ENCODE measurements at regions not wholly inside any gene's neighbourhood (a gene's known extent, or its start where the extent isn't known, plus 50 kb on each side); places are given as distances from the start of the nearest gene placed in this dataset.
A peak's percentile ranks its signal among the peaks of the same experiment; 100 is the strongest.

GRCh38 chr4:123666486-123666885, 269.9 kb downstream of the SPRY1 start:
- DNase-seq (ENCODE audit: low read depth): no peak
- H3K4me3 ChIP-seq (ENCODE audit: low read depth, low read length): no peak overlapping the region
- TF ChIP-seq CTCF (IDR thresholded peaks at IDR 0.05; ENCODE audit: insufficient read depth, low read length, poor library complexity, severe bottlenecking): no peak
- H3K36me3 ChIP-seq (ENCODE audit: control insufficient read depth, insufficient read depth, low read length): no peaks in the 10 kb centered on the region
- H3K27me3 ChIP-seq (ENCODE audit: control insufficient read depth, insufficient read depth, low read length): no peaks in the 10 kb centered on the region

- no peak for DNase-seq (ENCODE audit: low read depth)
- H3K36me3 ChIP-seq (ENCODE audit: control insufficient read depth, insufficient read depth, low read length): no peaks in the 10 kb centered on the region
- no peak for TF ChIP-seq CTCF (IDR thresholded peaks at IDR 0.05; ENCODE audit: insufficient read depth, low read length, poor library complexity, severe bottlenecking)
- H3K27me3 ChIP-seq (ENCODE audit: control insufficient read depth, insufficient read depth, low read length): no peaks in the 10 kb centered on the region
- no peak overlapping the region for H3K4me3 ChIP-seq (ENCODE audit: low read depth, low read length)
These were observed 270.9 kb downstream of the SPRY1 start for GRCh38 chr4:123667496-123667895.

- H3K4me3 ChIP-seq (ENCODE audit: low read depth, low read length): no peak overlapping the region
- no peaks in the 10 kb centered on the region for H3K36me3 ChIP-seq (ENCODE audit: control insufficient read depth, insufficient read depth, low read length)
- DNase-seq (ENCODE audit: low read depth): no peak
- no peaks in the 10 kb centered on the region for H3K27me3 ChIP-seq (ENCODE audit: control insufficient read depth, insufficient read depth, low read length)
- no peak for TF ChIP-seq CTCF (IDR thresholded peaks at IDR 0.05; ENCODE audit: insufficient read depth, low read length, poor library complexity, severe bottlenecking)
These were observed 271.4 kb downstream of the SPRY1 start for GRCh38 chr4:123667991-123668390.

- TF ChIP-seq CTCF (IDR thresholded peaks at IDR 0.05; ENCODE audit: insufficient read depth, low read length, poor library complexity, severe bottlenecking): no peak
- H3K4me3 ChIP-seq (ENCODE audit: low read depth, low read length): no peak overlapping the region
- H3K36me3 ChIP-seq (ENCODE audit: control insufficient read depth, insufficient read depth, low read length): no peaks in the 10 kb centered on the region
- DNase-seq (ENCODE audit: low read depth): no peak
- H3K27me3 ChIP-seq (ENCODE audit: control insufficient read depth, insufficient read depth, low read length): no peaks in the 10 kb centered on the region
These were observed 275.2 kb downstream of the SPRY1 start for GRCh38 chr4:123671636-123672404.

- Histone ChIP-seq H3K36me3 (ENCODE audit: control insufficient read depth, insufficient read depth, low read length) (no peaks in the 10 kb centered on the region), H3K4me3 (ENCODE audit: low read depth, low read length) (no peak overlapping the region), H3K27me3 (ENCODE audit: control insufficient read depth, insufficient read depth, low read length) (no peaks in the 10 kb centered on the region)
- no peak for TF ChIP-seq CTCF (IDR thresholded peaks at IDR 0.05; ENCODE audit: insufficient read depth, low read length, poor library complexity, severe bottlenecking)
- peak; percentile 67 for DNase-seq (ENCODE audit: low read depth)
These were observed 276.4 kb downstream of the SPRY1 start for GRCh38 chr4:123672987-123673386.

GRCh38 chr4:123673971-123674370, 277.4 kb downstream of the SPRY1 start:
- TF ChIP-seq CTCF (IDR thresholded peaks at IDR 0.05; ENCODE audit: insufficient read depth, low read length, poor library complexity, severe bottlenecking): no peak
- H3K4me3 ChIP-seq (ENCODE audit: low read depth, low read length): no peak overlapping the region
- peak; percentile 70 for DNase-seq (ENCODE audit: low read depth)
- no peaks in the 10 kb centered on the region for H3K27me3 ChIP-seq (ENCODE audit: control insufficient read depth, insufficient read depth, low read length)
- no peaks in the 10 kb centered on the region for H3K36me3 ChIP-seq (ENCODE audit: control insufficient read depth, insufficient read depth, low read length)
